Endothelial cell (in vitro differentiated cells): ENCODE measurements at regions not wholly inside any gene's neighbourhood (a gene's known extent, or its start where the extent isn't known, plus 50 kb on each side); places are given as distances from the start of the nearest gene placed in this dataset.

Source experiments
- DNase-seq: peaks from one replicate; pipeline ENCODE4 v3.0.0; 2021; ENCODE audit warnings: low spot score
- H3K27ac Mint-ChIP-seq: one replicate; pipeline ENCODE4 v1.8.0; 2021; ENCODE audit warnings: mixed read lengths, inconsistent platforms; ENCODE audit not compliant: unreplicated experiment
- H3K27me3 Mint-ChIP-seq: one replicate; pipeline ENCODE4 v1.8.0; 2021; ENCODE audit warnings: mild to moderate bottlenecking, moderate library complexity, mixed read lengths, inconsistent platforms; ENCODE audit not compliant: unreplicated experiment
- H3K36me3 Mint-ChIP-seq: one replicate; pipeline ENCODE4 v1.8.0; 2021; ENCODE audit warnings: mild to moderate bottlenecking, low read depth, mixed read lengths, inconsistent platforms; ENCODE audit not compliant: unreplicated experiment
- H3K4me1 Mint-ChIP-seq: one replicate; pipeline ENCODE4 v1.8.0; 2021; ENCODE audit warnings: mild to moderate bottlenecking, mixed read lengths, inconsistent platforms; ENCODE audit not compliant: unreplicated experiment
- H3K4me3 Mint-ChIP-seq: one replicate; pipeline ENCODE4 v1.8.0; 2021; ENCODE audit warnings: mild to moderate bottlenecking, mixed read lengths, inconsistent platforms; ENCODE audit not compliant: unreplicated experiment
- H3K9me3 Mint-ChIP-seq: one replicate; pipeline ENCODE4 v1.8.0; 2021; ENCODE audit warnings: mixed read lengths, inconsistent platforms; ENCODE audit not compliant: unreplicated experiment
- CTCF ChIP-seq: fragments of 200-600 bp; sonication (generic); IDR thresholded peaks from one replicate; pipeline ENCODE4 v1.5.0; 2021; ENCODE audit warnings: antibody characterized with exemption; ENCODE audit not compliant: unreplicated experiment

GRCh38 chr16:63614429-63614828 lies 1507.4 kb downstream of the CDH11 start:
- H3K4me3 Mint-ChIP-seq = no peak overlapping the region
- H3K27ac Mint-ChIP-seq = no peak overlapping the region
- H3K4me1 Mint-ChIP-seq = peaks cover 3% of the 10 kb centered on the region
- H3K9me3 Mint-ChIP-seq = no peaks in the 10 kb centered on the region
- peaks cover 1% of the 10 kb centered on the region for H3K27me3 Mint-ChIP-seq
- no peak for TF ChIP-seq CTCF
- no peak for DNase-seq
- H3K36me3 Mint-ChIP-seq = no peaks in the 10 kb centered on the region

GRCh38 chr16:63613701-63614100 lies 1508.2 kb downstream of the CDH11 start:
- Mint-ChIP-seq H3K36me3 (no peaks in the 10 kb centered on the region), H3K4me1 (peaks cover 3% of the 10 kb centered on the region), H3K27ac (no peak overlapping the region), H3K27me3 (peaks cover 1% of the 10 kb centered on the region), H3K9me3 (no peaks in the 10 kb centered on the region), H3K4me3 (no peak overlapping the region)
- no peak for DNase-seq
- no peak for TF ChIP-seq CTCF

- Mint-ChIP-seq H3K27me3 (peaks cover 1% of the 10 kb centered on the region), H3K4me1 (peaks cover 3% of the 10 kb centered on the region), H3K36me3 (no peaks in the 10 kb centered on the region), H3K27ac (no peak overlapping the region), H3K9me3 (no peaks in the 10 kb centered on the region), H3K4me3 (no peak overlapping the region)
- no peak for TF ChIP-seq CTCF
- DNase-seq = no peak
Measured at GRCh38 chr16:63612462-63613227, 1509.2 kb downstream of the CDH11 start.

DNA sequence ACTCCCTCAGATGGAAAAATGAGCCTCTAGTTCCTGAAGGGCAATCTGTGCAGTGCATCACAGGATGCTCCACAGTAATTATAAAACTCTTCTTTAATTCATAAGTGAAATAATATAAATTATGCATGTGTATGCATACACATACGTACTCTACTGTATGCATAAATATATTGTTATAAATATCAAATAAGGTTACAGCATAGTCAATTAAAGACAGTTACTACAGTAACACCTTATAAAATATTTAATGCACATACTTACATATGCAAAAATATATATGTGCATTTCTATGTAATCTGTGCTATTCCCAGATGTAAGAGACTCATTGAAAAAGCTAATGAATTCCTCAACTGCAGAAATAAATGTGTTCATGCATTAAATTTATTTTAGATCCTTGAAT lies 1515.1 kb downstream of the CDH11 start:
- Mint-ChIP-seq H3K36me3 (no peaks in the 10 kb centered on the region), H3K4me1 (peaks cover 3% of the 10 kb centered on the region), H3K27ac (no peak overlapping the region), H3K4me3 (no peak overlapping the region), H3K27me3 (no peaks in the 10 kb centered on the region), H3K9me3 (no peaks in the 10 kb centered on the region)
- no peak for TF ChIP-seq CTCF
- DNase-seq = no peak

- no peak for DNase-seq
- Mint-ChIP-seq H3K27ac (no peak overlapping the region), H3K9me3 (no peaks in the 10 kb centered on the region), H3K36me3 (no peaks in the 10 kb centered on the region), H3K27me3 (no peaks in the 10 kb centered on the region), H3K4me3 (no peak overlapping the region), H3K4me1 (peaks cover 3% of the 10 kb centered on the region)
- no peak for TF ChIP-seq CTCF
Measured at GRCh38 chr16:63602206-63602927, 1519.5 kb downstream of the CDH11 start.
